Medulla oblongata (tissue), 1 donor: ENCODE measurements at regions not wholly inside any gene's neighbourhood (a gene's known extent, or its start where the extent isn't known, plus 50 kb on each side); places are given as distances from the start of the nearest gene placed in this dataset.

Experiments used
- DNase-seq: peaks from one replicate; pipeline ENCODE4 v3.0.0-alpha.2; 2015; ENCODE audit errors: extremely low spot score

- DNase-seq: no peak
Measured at GRCh38 chr11:131118247-131118646, 202.0 kb upstream of the SNX19 start.

DNA sequence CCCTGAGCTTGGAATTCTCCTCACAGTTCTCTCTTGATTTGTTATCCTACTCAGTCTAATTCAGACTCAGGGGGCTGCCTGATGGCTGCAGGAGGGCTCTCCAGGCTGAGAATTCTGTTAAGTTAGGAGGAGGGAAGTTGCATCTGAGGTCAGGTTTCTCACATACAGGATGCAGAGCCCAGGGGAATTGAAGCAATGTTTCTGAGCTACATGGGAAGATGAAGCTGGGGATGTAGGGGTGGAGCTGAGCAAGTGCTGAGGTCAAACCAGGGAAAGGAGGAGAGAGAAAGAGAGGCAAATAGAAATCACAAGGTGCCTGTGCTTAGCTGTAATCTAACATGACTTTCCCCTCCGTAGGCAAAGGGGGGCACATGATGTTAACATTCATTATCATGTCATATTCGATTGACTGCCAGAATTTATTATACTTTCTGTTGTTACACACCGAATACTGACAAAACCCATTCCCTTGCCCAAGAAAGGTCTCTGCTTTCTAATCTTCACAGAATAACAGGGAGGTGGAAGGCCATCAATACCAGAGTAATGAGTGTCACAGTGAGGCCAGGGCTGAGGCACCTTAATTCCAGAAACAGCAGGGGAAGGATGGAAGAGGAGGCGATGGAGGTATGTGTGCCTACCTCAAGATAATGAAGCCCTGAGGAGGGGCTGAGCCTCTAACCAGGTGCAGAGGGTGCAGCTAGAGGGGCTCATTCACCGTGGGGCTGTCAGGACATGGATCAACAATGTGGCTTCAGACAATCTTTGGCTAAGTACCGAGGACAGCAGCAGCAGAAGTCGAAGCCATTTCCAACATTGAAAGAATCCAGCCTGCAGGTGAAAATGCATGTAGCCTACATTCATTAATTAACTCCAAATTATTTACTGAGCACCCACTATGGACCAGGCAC is 205.4 kb upstream of the SNX19 start:
- DNase-seq: no peak

- no peak for DNase-seq
Measured at GRCh38 chr11:131122448-131122847, 206.2 kb upstream of the SNX19 start.

- no peak for DNase-seq
Measured at GRCh38 chr11:131129474-131129873, 213.2 kb upstream of the SNX19 start.

- no peak for DNase-seq
Measured at GRCh38 chr11:131135611-131136010, 219.3 kb upstream of the SNX19 start.

- no peak for DNase-seq
Measured at GRCh38 chr11:131136486-131136885, 220.2 kb upstream of the SNX19 start.

- no peak for DNase-seq
Measured at GRCh38 chr11:131137046-131137445, 220.8 kb upstream of the SNX19 start.

GRCh38 chr11:131138731-131139130 is 222.5 kb upstream of the SNX19 start:
- no peak for DNase-seq

- no peak for DNase-seq
Measured at GRCh38 chr11:131145791-131146190, 224.6 kb upstream of the NTM start.

DNA sequence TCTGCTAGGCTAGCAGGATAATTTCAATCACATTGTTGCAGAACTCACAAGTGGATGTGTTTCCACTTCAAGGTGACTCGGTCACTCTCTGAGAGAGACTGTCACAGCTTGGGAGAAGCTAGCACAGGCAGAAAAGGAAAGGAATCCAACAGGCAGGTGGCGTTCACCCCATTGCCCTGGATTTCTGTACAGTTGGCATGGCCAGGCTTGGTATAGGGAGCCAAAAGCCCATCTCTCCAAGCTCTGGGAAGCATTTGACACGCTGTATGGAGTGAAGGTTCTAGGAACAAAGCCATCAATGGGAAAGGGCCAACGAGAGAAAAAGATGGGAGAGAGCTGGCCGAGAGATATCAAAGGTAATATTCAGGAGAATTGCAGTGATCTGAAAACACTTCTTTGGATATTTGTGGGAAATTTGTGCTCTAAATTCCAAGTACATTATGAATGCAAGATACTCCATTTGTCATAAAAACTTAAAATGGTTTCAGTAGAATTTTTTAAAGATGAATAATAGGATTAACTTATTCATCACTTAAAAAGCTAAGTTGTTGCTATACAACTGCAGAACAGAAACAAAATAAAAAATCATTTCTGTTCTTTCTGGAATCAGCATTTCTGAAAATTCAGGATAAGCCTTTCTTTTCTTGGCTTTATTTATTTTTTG is 223.5 kb upstream of the NTM start:
- no peak for DNase-seq

GRCh38 chr11:131154351-131154750 is 216.1 kb upstream of the NTM start:
- no peak for DNase-seq

GRCh38 chr11:131157678-131158077 is 212.7 kb upstream of the NTM start:
- DNase-seq: peak; percentile 77

DNA sequence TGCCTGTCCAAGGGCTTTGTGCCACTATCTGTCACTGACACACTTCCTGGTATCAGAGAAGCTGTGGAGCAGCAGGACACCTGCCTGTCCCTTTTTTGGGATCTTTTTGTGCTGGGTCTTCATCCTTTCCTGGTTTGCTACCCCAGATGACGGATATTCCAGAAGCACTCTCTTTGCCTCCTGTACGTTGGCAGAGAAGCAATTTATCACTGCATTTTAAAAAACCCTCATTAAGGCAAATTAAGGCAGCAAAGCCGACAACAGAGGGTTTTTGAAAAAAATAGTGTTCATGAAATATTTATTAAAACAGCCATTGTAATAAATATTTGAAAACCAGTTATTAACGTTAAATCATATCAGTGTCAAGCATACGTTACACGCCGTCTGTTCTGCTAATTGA is 209.6 kb upstream of the NTM start:
- DNase-seq: no peak

DNA sequence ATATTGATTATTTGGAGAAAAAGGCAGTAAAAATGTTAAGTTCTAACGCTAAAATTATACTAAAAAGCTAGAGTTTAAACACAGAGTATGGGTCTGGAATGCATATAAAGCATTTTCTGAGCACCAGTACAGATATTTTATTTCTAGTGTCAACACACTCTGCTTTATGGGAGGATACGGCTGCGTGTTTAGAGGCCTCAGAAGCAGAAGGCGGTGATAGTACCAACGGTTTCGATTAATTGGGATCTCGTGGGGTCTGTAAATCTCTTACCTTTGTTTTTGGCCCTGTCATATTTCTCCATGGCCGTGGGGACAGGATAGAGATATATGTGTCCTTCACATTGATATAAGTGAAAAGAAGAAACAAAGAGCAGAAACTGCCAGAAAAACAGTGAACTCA is 206.8 kb upstream of the NTM start:
- no peak for DNase-seq

- no peak for DNase-seq
Measured at GRCh38 chr11:131165036-131165435, 205.4 kb upstream of the NTM start.

GRCh38 chr11:131168839-131169713 is 201.3 kb upstream of the NTM start:
- no peak for DNase-seq

- DNase-seq: no peak
Measured at GRCh38 chr11:131172011-131172410, 198.4 kb upstream of the NTM start.

DNA sequence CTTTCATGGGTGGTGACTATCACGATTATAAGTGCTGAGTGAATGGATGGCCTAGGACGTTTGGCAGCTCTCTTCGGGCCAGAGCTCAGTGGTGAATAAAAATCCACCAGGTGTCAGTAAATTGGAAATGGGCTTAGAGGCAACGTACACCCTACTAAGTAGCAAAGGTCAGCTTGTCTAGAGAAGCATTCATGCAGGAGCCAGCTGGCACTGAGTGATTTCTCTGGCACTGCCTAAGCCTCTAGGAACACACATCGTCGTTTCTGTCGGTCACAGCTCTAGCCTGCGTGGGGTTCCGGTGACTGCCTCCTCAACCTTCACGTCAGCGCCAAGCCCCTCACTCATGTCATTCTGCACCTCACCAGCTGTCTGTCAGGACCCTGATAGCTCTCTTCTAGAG is 192.4 kb upstream of the NTM start:
- no peak for DNase-seq

- DNase-seq: no peak
Measured at GRCh38 chr11:131178596-131178995, 191.8 kb upstream of the NTM start.

DNA sequence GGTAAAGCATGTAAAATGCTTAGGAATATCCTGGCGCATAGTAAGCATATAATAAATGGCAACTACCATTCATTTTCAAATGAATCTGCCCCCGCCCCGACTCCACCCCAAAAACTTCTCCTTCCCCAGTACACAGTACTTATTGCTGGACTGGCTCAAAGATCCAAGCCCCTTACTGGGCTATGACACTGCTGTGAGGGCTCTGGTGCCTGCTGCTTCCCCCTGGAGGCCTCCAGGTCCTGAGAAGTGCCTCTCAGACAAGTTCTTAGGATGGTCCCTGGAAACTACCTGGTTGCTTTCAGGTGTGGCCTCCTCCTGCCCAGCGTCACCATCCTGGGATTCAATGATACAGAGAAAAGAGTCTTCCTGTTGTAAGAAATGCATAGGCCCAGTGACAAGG is 190.6 kb upstream of the NTM start:
- no peak for DNase-seq

DNA sequence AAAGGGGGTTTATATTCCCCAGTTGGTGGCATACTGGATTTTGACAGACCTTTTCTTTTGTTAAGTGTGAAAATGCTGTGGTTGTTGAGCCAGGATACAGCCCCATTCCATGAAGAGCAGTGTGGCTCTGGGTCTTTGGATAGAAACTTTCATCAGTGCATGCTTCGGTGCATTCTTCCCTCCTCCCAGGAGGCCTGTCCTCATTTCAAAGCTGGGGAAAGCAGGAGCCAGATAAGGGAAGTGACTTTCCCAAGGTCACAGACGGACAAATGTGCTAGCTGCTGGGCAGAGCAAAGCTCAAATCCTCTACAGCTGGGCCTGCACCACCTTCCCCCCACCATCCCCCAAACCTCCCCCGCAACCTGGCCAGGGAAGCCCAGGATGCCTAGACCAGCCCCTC is 184.5 kb upstream of the NTM start:
- DNase-seq: no peak

DNA sequence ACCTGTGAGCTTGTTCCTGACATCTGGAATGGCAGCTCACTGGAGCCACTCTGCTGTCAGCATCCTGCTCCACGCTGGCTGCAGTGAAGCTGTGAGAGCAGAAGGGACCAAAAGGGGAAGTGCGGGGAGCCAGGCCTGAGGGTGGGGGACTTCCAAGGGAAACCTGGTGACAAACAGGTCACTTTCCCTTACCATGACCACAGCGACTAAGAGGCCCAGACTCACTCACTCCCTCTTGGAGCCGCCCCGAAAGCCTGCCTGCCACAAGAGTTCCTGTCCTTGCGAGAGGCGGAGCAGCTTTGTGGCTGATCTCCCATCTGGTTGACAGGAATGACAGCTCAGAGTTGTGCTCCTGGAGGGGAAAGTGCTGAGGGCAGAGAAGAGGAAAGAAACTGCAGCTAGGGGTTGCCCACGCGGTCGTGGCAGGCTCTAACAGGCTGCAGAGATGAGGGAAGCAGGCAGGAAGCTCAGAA is 183.8 kb upstream of the NTM start:
- DNase-seq: peak; percentile 13
